DOHH2 (cell line): ENCODE measurements at regions not wholly inside any gene's neighbourhood (a gene's known extent, or its start where the extent isn't known, plus 50 kb on each side); places are given as distances from the start of the nearest gene placed in this dataset.

Experiments
- CTCF ChIP-seq: fragments of 200-600 bp; sonication (generic); IDR thresholded peaks from one replicate; pipeline ENCODE4 v1.5.1; 2014; ENCODE audit warnings: antibody characterized with exemption, mild to moderate bottlenecking, low read depth, low read length; ENCODE audit not compliant: poor library complexity, severe bottlenecking
- EZH2phosphoT487 ChIP-seq: fragments of 200-600 bp; sonication (generic); IDR thresholded peaks from 2 replicates; pipeline ENCODE4 v1.6.1; 2017; ENCODE audit warnings: borderline replicate concordance, mild to moderate bottlenecking, antibody characterized with exemption, low read length, moderate library complexity, mixed read lengths

- TF ChIP-seq CTCF = no peak
- no peak for TF ChIP-seq EZH2phosphoT487
These were observed 1142.4 kb downstream of the SLITRK1 start for GRCh38 chr13:82739881-82740280.
